ENCODE measurements at regions not wholly inside any gene's neighbourhood (a gene's known extent, or its start where the extent isn't known, plus 50 kb on each side); places are given as distances from the start of the nearest gene placed in this dataset.

GRCh38 chr16:51705142-51705541 lies 554.1 kb upstream of the SALL1 start:
- no peak for TF ChIP-seq CTCF (IDR thresholded peaks at IDR 0.05 in 2 of 3, conservative IDR thresholded peaks at IDR 0.05 in 1 of 3; ENCODE audit: borderline replicate concordance in 1 of 3, insufficient read depth in 1 of 3, low read depth in 2 of 3, low read length in 2 of 3)
- no peak for TF ChIP-seq POLR2A (IDR thresholded peaks at IDR 0.05; ENCODE audit: borderline replicate concordance, extremely low read depth, insufficient read depth, insufficient read length)
- TF ChIP-seq EZH2 (IDR thresholded peaks at IDR 0.05) = no peak
- TF ChIP-seq REST (IDR thresholded peaks at IDR 0.05; ENCODE audit: low read depth) = no peak
- no peak for TF ChIP-seq JUND (IDR thresholded peaks at IDR 0.05)
- TF ChIP-seq MAX (IDR thresholded peaks at IDR 0.05) = no peak
- no peak for TF ChIP-seq ZNF274 (IDR thresholded peaks at IDR 0.05; ENCODE audit: low read depth, low read length)
- TF ChIP-seq TCF7L2 (IDR thresholded peaks at IDR 0.05; ENCODE audit: borderline replicate concordance, extremely low read depth, insufficient read depth, insufficient read length) = no peak
- TF ChIP-seq YY1 (IDR thresholded peaks at IDR 0.05; ENCODE audit: extremely low read depth, insufficient replicate concordance, low read depth, low read length) = no peak
